H1 (cell line): ENCODE measurements at regions not wholly inside any gene's neighbourhood (a gene's known extent, or its start where the extent isn't known, plus 50 kb on each side); places are given as distances from the start of the nearest gene placed in this dataset.

Experiments
- CTCF ChIA-PET: fragments of 300-600 bp; sonication (Branson Sonifier 250); formaldehyde crosslinking; loops from one replicate; lab custom pipeline; 2021; ENCODE audit not compliant: partially characterized antibody; lab: Charles Lee
- POLR2A ChIA-PET: fragments of 300-600 bp; sonication (Branson Sonifier 250); formaldehyde crosslinking; loops from one replicate; lab custom pipeline; 2021; ENCODE audit warnings: inconsistent platforms; ENCODE audit not compliant: partially characterized antibody; lab: Charles Lee
- DNase-seq, 2 experiments: peaks; one replicate each; pipeline versions ENCODE4 v3.0.0 to v3.0.0-alpha.2; 2010 to 2022; ENCODE audit warnings: low spot score in 2 of 2, low read depth in 1 of 2, mixed read lengths in 1 of 2
- FAIRE-seq: peaks from 2 replicates; lab custom pipeline; 2011; peaks lifted over from hg19 to GRCh38; lab: Jason Lieb, UNC
- H2AFZ ChIP-seq: 2 replicates; pipeline ENCODE4 v1.8.1; 2012; ENCODE audit warnings: low read length, inconsistent platforms
- H2AK5ac ChIP-seq: 2 replicates; pipeline ENCODE4 v1.6.1; 2013; ENCODE audit warnings: low read depth, low read length
- H2BK120ac ChIP-seq: replicated peaks from 2 replicates; pipeline ENCODE3; 2013; ENCODE audit warnings: low read depth, low read length, inconsistent platforms
- H2BK12ac ChIP-seq: 2 replicates; pipeline ENCODE4 v1.6.1; 2013; ENCODE audit warnings: low read depth, low read length
- H2BK15ac ChIP-seq: 2 replicates; pipeline ENCODE4 v1.6.1; 2013; ENCODE audit warnings: low read length
- H2BK20ac ChIP-seq: 2 replicates; pipeline ENCODE4 v1.6.1; 2013; ENCODE audit warnings: low read length
- H2BK5ac ChIP-seq: 2 replicates; pipeline ENCODE4 v1.6.1; 2013; ENCODE audit warnings: low read depth, low read length
- H3K14ac ChIP-seq: 2 replicates; pipeline ENCODE4 v1.6.1; 2013; ENCODE audit warnings: inconsistent platforms; ENCODE audit not compliant: insufficient read length
- H3K18ac ChIP-seq: 2 replicates; pipeline ENCODE4 v1.6.1; 2013; ENCODE audit warnings: low read length; ENCODE audit errors: extremely low read depth
- H3K23ac ChIP-seq: 2 replicates; pipeline ENCODE4 v1.6.1; 2013; ENCODE audit warnings: inconsistent platforms; ENCODE audit not compliant: insufficient read length
- H3K23me2 ChIP-seq: 2 replicates; pipeline ENCODE4 v1.6.1; 2013; ENCODE audit warnings: low read depth, low read length
- H3K27ac ChIP-seq: 2 replicates; pipeline ENCODE4 v1.6.1; 2011; ENCODE audit warnings: low read depth, low read length, inconsistent platforms
- H3K27me3 ChIP-seq, 4 experiments: replicated peaks in 1 of 4; 1 replicate in 1 of 4; 2 replicates in 3 of 4; pipeline versions ENCODE4 v1.6.1 to v1.8.1; 2011 to 2013; ENCODE audit warnings: low read length in 3 of 4, mild to moderate bottlenecking in 3 of 4, inconsistent platforms in 2 of 4, mixed read lengths in 2 of 4, moderate library complexity in 1 of 4; ENCODE audit not compliant: control insufficient read depth in 3 of 4, insufficient read depth in 3 of 4; ENCODE audit errors: extremely low read depth in 1 of 4
- H3K36me3 ChIP-seq, 4 experiments: 2 replicates each; pipeline versions ENCODE4 v1.6.1 to v1.8.1; 2011 to 2013; ENCODE audit warnings: mild to moderate bottlenecking in 4 of 4, low read length in 3 of 4, moderate library complexity in 2 of 4, control low read depth in 1 of 4, inconsistent platforms in 1 of 4; ENCODE audit not compliant: insufficient read depth in 4 of 4, control insufficient read depth in 2 of 4
- H3K4ac ChIP-seq: replicated peaks from 2 replicates; pipeline ENCODE3; 2013; ENCODE audit warnings: low read length, low read depth, mixed read lengths, inconsistent platforms; ENCODE audit not compliant: insufficient read length
- H3K4me1 ChIP-seq, 4 experiments: replicated peaks in 1 of 4; 1 replicate in 1 of 4; 2 replicates in 3 of 4; pipeline versions ENCODE4 v1.6.1 to v1.8.1; 2011 to 2013; ENCODE audit warnings: low read length in 3 of 4, inconsistent platforms in 2 of 4, mixed read lengths in 1 of 4; ENCODE audit not compliant: insufficient read depth in 4 of 4, control insufficient read depth in 3 of 4
- H3K4me2 ChIP-seq, 2 experiments: 2 replicates each; pipeline versions ENCODE4 v1.6.1 to v1.8.1; 2011 to 2013; ENCODE audit warnings: low read depth in 2 of 2, low read length in 2 of 2, control low read depth in 1 of 2, inconsistent platforms in 1 of 2, mild to moderate bottlenecking in 1 of 2; ENCODE audit not compliant: insufficient read depth in 1 of 2
- H3K4me3 ChIP-seq, 4 experiments: fragments of 200-600, 300-600 bp in 1 of 4; sonication (generic), shearing (Covaris generic), sonication (Bioruptor Twin) in 1 of 4; 2 replicates each; pipeline versions ENCODE4 v1.5.1 to v1.8.1; 2011 to 2016; ENCODE audit warnings: low read length in 4 of 4, low read depth in 3 of 4, control low read depth in 2 of 4, inconsistent platforms in 2 of 4, mild to moderate bottlenecking in 2 of 4, mixed read lengths in 1 of 4, moderate library complexity in 1 of 4; ENCODE audit not compliant: insufficient read depth in 2 of 4; ENCODE audit errors: extremely low read depth in 1 of 4
- H3K56ac ChIP-seq: replicated peaks from 2 replicates; pipeline ENCODE3; 2013; ENCODE audit warnings: low read depth, mild to moderate bottlenecking, mixed read lengths, low read length, inconsistent platforms; ENCODE audit not compliant: insufficient read length
- H3K79me1 ChIP-seq: 2 replicates; pipeline ENCODE4 v1.6.1; 2013; ENCODE audit warnings: low read depth, low read length, control low read depth
- H3K79me2 ChIP-seq, 2 experiments: 2 replicates each; pipeline versions ENCODE4 v1.6.1 to v1.8.1; 2012 to 2013; ENCODE audit warnings: low read length in 2 of 2, mild to moderate bottlenecking in 2 of 2, inconsistent platforms in 1 of 2; ENCODE audit not compliant: insufficient read depth in 2 of 2, control insufficient read depth in 1 of 2
- H3K9ac ChIP-seq, 4 experiments: replicated peaks in 1 of 4; 1 replicate in 1 of 4; 2 replicates in 3 of 4; pipeline versions ENCODE4 v1.6.1 to v1.8.1; 2011 to 2013; ENCODE audit warnings: low read depth in 3 of 4, low read length in 3 of 4, control low read depth in 2 of 4, mild to moderate bottlenecking in 2 of 4, moderate library complexity in 2 of 4, inconsistent platforms in 1 of 4; ENCODE audit errors: extremely low read depth in 1 of 4
- H3K9me3 ChIP-seq, 2 experiments: 2 replicates each; pipeline versions ENCODE4 v1.6.1 to v1.8.1; 2012 to 2013; ENCODE audit warnings: mild to moderate bottlenecking in 2 of 2, moderate library complexity in 2 of 2, control low read depth in 1 of 2, inconsistent platforms in 1 of 2, low read depth in 1 of 2, low read length in 1 of 2, mixed read lengths in 1 of 2; ENCODE audit not compliant: insufficient read depth in 2 of 2
- H4K20me1 ChIP-seq, 2 experiments: replicated peaks in 1 of 2; 2 replicates each; pipeline versions ENCODE3 to v1.8.1; 2011 to 2013; ENCODE audit warnings: inconsistent platforms in 2 of 2, low read length in 2 of 2, mild to moderate bottlenecking in 1 of 2; ENCODE audit not compliant: insufficient read depth in 2 of 2, control insufficient read depth in 1 of 2
- H4K5ac ChIP-seq: 2 replicates; pipeline ENCODE4 v1.6.1; 2013; ENCODE audit warnings: low read length, low read depth, mixed read lengths, inconsistent platforms; ENCODE audit not compliant: insufficient read length
- H4K8ac ChIP-seq: 2 replicates; pipeline ENCODE4 v1.8.0; 2013; ENCODE audit warnings: mild to moderate bottlenecking, moderate library complexity, low read length, inconsistent platforms; ENCODE audit not compliant: insufficient read depth; ENCODE audit errors: extremely low read depth
- H4K91ac ChIP-seq: replicated peaks from 2 replicates; pipeline ENCODE3; 2013; ENCODE audit warnings: low read length, mixed read lengths, inconsistent platforms; ENCODE audit not compliant: insufficient read length
- ASH2L ChIP-seq: fragments of 200-600, 300-600 bp; sonication (generic); IDR thresholded peaks from one replicate; pipeline ENCODE4 v1.7.1; 2017; ENCODE audit warnings: low read length
- EP300 ChIP-seq, 2 experiments: IDR thresholded peaks; 1 replicate in 1 of 2; 2 replicates in 1 of 2; pipeline ENCODE4 v1.6.1; 2011 to 2012; ENCODE audit warnings: low read depth in 2 of 2, low read length in 2 of 2, mild to moderate bottlenecking in 2 of 2, borderline replicate concordance in 1 of 2, inconsistent platforms in 1 of 2, moderate library complexity in 1 of 2
- FOSL1 ChIP-seq: IDR thresholded peaks from 2 replicates; pipeline ENCODE4 v1.6.1; 2011; ENCODE audit warnings: mild to moderate bottlenecking, low read depth, low read length, moderate library complexity; ENCODE audit not compliant: insufficient read depth
- GABPA ChIP-seq: IDR thresholded peaks from 2 replicates; pipeline ENCODE4 v1.6.1; 2011; ENCODE audit warnings: mild to moderate bottlenecking, low read length, moderate library complexity, borderline replicate concordance; ENCODE audit not compliant: insufficient read depth
- NRF1 ChIP-seq: IDR thresholded peaks from 2 replicates; pipeline ENCODE4 v1.6.1; 2011; ENCODE audit warnings: mild to moderate bottlenecking, low read depth, low read length, improper control_type of control experiment
- POLR2A ChIP-seq, 2 experiments: IDR thresholded peaks; 1 replicate in 1 of 2; 2 replicates in 1 of 2; pipeline ENCODE4 v1.6.1; 2011; ENCODE audit warnings: low read depth in 2 of 2, low read length in 2 of 2, mild to moderate bottlenecking in 2 of 2; ENCODE audit errors: control extremely low read depth in 1 of 2
- SIN3A ChIP-seq, 2 experiments: IDR thresholded peaks in 1 of 2; conservative IDR thresholded peaks in 1 of 2; 2 replicates each; pipeline ENCODE4 v1.6.1; 2011 to 2012; ENCODE audit warnings: low read length in 2 of 2, improper control_type of control experiment in 1 of 2, low read depth in 1 of 2, mild to moderate bottlenecking in 1 of 2
- SIX5 ChIP-seq: IDR thresholded peaks from 2 replicates; pipeline ENCODE4 v1.6.1; 2011; ENCODE audit warnings: mild to moderate bottlenecking, low read depth, low read length
- SP1 ChIP-seq: IDR thresholded peaks from 2 replicates; pipeline ENCODE4 v1.6.1; 2011; ENCODE audit warnings: low read depth, low read length
- SRF ChIP-seq: IDR thresholded peaks from 2 replicates; pipeline ENCODE4 v1.6.1; 2011; ENCODE audit warnings: mild to moderate bottlenecking, low read depth, low read length, moderate library complexity
- SUZ12 ChIP-seq: fragments of 200-600 bp; sonication (generic); IDR thresholded peaks from 2 replicates; pipeline ENCODE4 v1.6.1; 2012; ENCODE audit warnings: mild to moderate bottlenecking, inconsistent platforms, low read length, moderate library complexity, mixed read lengths
- WGBS, 2 experiments: shearing (Covaris generic) in 1 of 2; methylation state at CpG; one replicate each; pipeline versions ENCODE4 v1.1.6 to v1.1.7; 2013 to 2015; ENCODE audit warnings: low lambda C conversion rate in 2 of 2, mixed read lengths in 2 of 2, inconsistent platforms in 1 of 2, low coverage in 1 of 2, missing lambda C conversion rate in 1 of 2; ENCODE audit not compliant: insufficient replicate concordance in 2 of 2, insufficient coverage in 1 of 2, insufficient read length in 1 of 2; ENCODE audit errors: extremely low coverage in 1 of 2, missing lambda C conversion rate in 1 of 2; 5-methylcytosine and 5-hydroxymethylcytosine counted together
- TF ChIP-seq, protein P1 (sequence below): IDR thresholded peaks from 2 replicates; pipeline ENCODE4 v1.6.1; 2011; ENCODE audit warnings: low read length, improper control_type of control experiment

DNA sequence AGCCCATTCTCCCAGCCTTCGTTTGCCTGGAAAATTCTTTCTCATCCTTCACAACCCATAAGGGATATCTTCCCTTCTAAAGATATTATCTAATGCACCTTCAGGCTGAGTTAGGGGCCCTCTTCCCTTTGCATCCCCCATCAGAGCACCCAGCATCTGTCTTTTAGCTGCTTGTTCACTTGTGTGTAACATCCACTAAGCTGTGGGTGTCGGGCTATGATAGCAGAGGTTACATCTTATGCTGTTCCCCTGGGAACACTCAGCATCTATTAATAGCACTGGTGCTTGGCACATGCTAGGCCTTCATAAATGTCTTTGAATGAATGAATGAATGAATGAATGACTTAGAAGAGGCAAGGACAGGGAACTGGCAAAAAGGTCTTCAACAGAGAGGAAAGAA lies 131.8 kb downstream of the NUAK1 start:
- Histone ChIP-seq H3K23ac (no peak overlapping the region), H3K56ac (no peak overlapping the region), H3K4me3 (no peak overlapping the region), H2BK15ac (no peak overlapping the region), H4K91ac (no peak overlapping the region), H4K5ac (no peak overlapping the region), H3K4me2 (no peak overlapping the region), H2BK120ac (no peak overlapping the region), H3K79me2 (no peaks in the 10 kb centered on the region), H3K27ac (no peak overlapping the region), H2AK5ac (no peak overlapping the region), H3K9ac (no peak overlapping the region), H2BK5ac (no peak overlapping the region), H3K18ac (no peak overlapping the region), H3K9me3 (no peaks in the 10 kb centered on the region; a peak in 1 of 4 replicates), H3K27me3 (no peaks in the 10 kb centered on the region), H3K14ac (no peak overlapping the region), H3K4ac (no peak overlapping the region), H4K8ac (no peak overlapping the region), H2AFZ (no peak overlapping the region), H4K20me1 (no peaks in the 10 kb centered on the region), H3K23me2 (no peaks in the 10 kb centered on the region), H3K4me1 (no peaks in the 10 kb centered on the region), H3K79me1 (no peaks in the 10 kb centered on the region), H3K36me3 (no peaks in the 10 kb centered on the region), H2BK12ac (no peak overlapping the region), H2BK20ac (no peak overlapping the region)
- ChIA-PET POLR2A (no interaction called here), CTCF (no interaction called here)
- WGBS, 2 experiments, result 91% methylated on average over 2 of the region's 2 CpGs; no CpG with 5 or more reads in 1 of the 2 experiments
- TF ChIP-seq POLR2A (IDR thresholded peaks at IDR 0.05; ENCODE audit: control extremely low read depth in 1 of 2, low read depth in 2 of 2, low read length in 2 of 2), result no peak
- TF ChIP-seq SP1, result no peak
- no peak for TF ChIP-seq GABPA
- no peak for TF ChIP-seq NRF1
- TF ChIP-seq ASH2L, result no peak
- TF ChIP-seq FOSL1, result no peak
- TF ChIP-seq SRF, result no peak
- no peak for TF ChIP-seq EP300 (IDR thresholded peaks at IDR 0.05; ENCODE audit: borderline replicate concordance in 1 of 2, low read depth in 2 of 2, low read length in 2 of 2)
- no peak for TF ChIP-seq SIX5
- no peak for TF ChIP-seq SUZ12
- TF ChIP-seq, protein P1, sequence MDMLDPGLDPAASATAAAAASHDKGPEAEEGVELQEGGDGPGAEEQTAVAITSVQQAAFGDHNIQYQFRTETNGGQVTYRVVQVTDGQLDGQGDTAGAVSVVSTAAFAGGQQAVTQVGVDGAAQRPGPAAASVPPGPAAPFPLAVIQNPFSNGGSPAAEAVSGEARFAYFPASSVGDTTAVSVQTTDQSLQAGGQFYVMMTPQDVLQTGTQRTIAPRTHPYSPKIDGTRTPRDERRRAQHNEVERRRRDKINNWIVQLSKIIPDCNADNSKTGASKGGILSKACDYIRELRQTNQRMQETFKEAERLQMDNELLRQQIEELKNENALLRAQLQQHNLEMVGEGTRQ, result no peak
- no peak for TF ChIP-seq SIN3A (conservative IDR thresholded peaks at IDR 0.05 in 1 of 2, IDR thresholded peaks at IDR 0.05 in 1 of 2; ENCODE audit: low read depth in 1 of 2, low read length in 2 of 2)
- DNase-seq, result no peak
- FAIRE-seq, result no peak
